ENCODE measurements at regions not wholly inside any gene's neighbourhood (a gene's known extent, or its start where the extent isn't known, plus 50 kb on each side); places are given as distances from the start of the nearest gene placed in this dataset.
A peak's percentile ranks its signal among the peaks of the same experiment; 100 is the strongest.

- DNase-seq (ENCODE audit: low read depth), result no peak
- no peak for TF ChIP-seq CTCF (conservative IDR thresholded peaks at IDR 0.05; ENCODE audit: low read depth, low read length)
- H3K4me3 ChIP-seq (ENCODE audit: low read depth, low read length), result no peak overlapping the region
Observed at GRCh38 chr2:10989782-10990181, 78.0 kb downstream of the KCNF1 start.

- TF ChIP-seq CTCF (conservative IDR thresholded peaks at IDR 0.05; ENCODE audit: low read depth, low read length), result no peak
- no peak for DNase-seq (ENCODE audit: low read depth)
- no peak overlapping the region for H3K4me3 ChIP-seq (ENCODE audit: low read depth, low read length)
Observed at GRCh38 chr2:10990561-10991111, 78.9 kb downstream of the KCNF1 start.

GRCh38 chr2:10992023-10992791 is 80.5 kb downstream of the KCNF1 start:
- no peak for TF ChIP-seq CTCF (conservative IDR thresholded peaks at IDR 0.05; ENCODE audit: low read depth, low read length)
- no peak for DNase-seq (ENCODE audit: low read depth)
- H3K4me3 ChIP-seq (ENCODE audit: low read depth, low read length), result no peak overlapping the region

- peak; percentile 73 for DNase-seq (ENCODE audit: low read depth)
- no peak overlapping the region for H3K4me3 ChIP-seq (ENCODE audit: low read depth, low read length)
- no peak for TF ChIP-seq CTCF (conservative IDR thresholded peaks at IDR 0.05; ENCODE audit: low read depth, low read length)
Observed at GRCh38 chr2:10993001-10993481, 81.3 kb downstream of the KCNF1 start.

- TF ChIP-seq CTCF (conservative IDR thresholded peaks at IDR 0.05; ENCODE audit: low read depth, low read length), result no peak
- no peak overlapping the region for H3K4me3 ChIP-seq (ENCODE audit: low read depth, low read length)
- DNase-seq (ENCODE audit: low read depth), result no peak
Observed at GRCh38 chr2:10995366-10995970, 83.7 kb downstream of the KCNF1 start.

- peak; percentile 40 for DNase-seq (ENCODE audit: low read depth)
- no peak for TF ChIP-seq CTCF (conservative IDR thresholded peaks at IDR 0.05; ENCODE audit: low read depth, low read length)
- H3K4me3 ChIP-seq (ENCODE audit: low read depth, low read length), result no peak overlapping the region
Observed at GRCh38 chr2:11004199-11004598, 92.5 kb downstream of the KCNF1 start.
